HEK293 (cell line): ENCODE measurements at regions not wholly inside any gene's neighbourhood (a gene's known extent, or its start where the extent isn't known, plus 50 kb on each side); places are given as distances from the start of the nearest gene placed in this dataset.

Experiments
- CTCF ChIA-PET: fragments of 350-600 bp; formaldehyde crosslinking; extraction: SDS; loops from one replicate; lab custom pipeline; 2021; ENCODE audit warnings: antibody characterized with exemption; lab: Yijun Ruan, JAX
- POLR2A ChIA-PET: fragments of 300-600 bp; formaldehyde crosslinking; extraction: SDS; loops from one replicate; lab custom pipeline; 2020; ENCODE audit warnings: antibody characterized with exemption, inconsistent platforms; lab: Yijun Ruan, JAX
- H3K27ac ChIP-seq: fragments of 200-500 bp; sonication (Bioruptor generic); 2 replicates; pipeline ENCODE4 v1.5.1; 2014; ENCODE audit warnings: low read depth, low read length, control low read depth, inconsistent platforms; ENCODE audit errors: extremely low read depth
- H3K36me3 ChIP-seq, 2 experiments: fragments of 200-500 bp in 1 of 2; sonication (Bioruptor generic) in 1 of 2; 1 replicate in 1 of 2; 2 replicates in 1 of 2; pipeline ENCODE4 v1.5.1; 2014 to 2017; ENCODE audit warnings: inconsistent platforms in 2 of 2, low read length in 2 of 2; ENCODE audit not compliant: control insufficient read depth in 2 of 2, insufficient read depth in 1 of 2
- H3K4me1 ChIP-seq: fragments of 200-500 bp; sonication (Bioruptor generic); 2 replicates; pipeline ENCODE4 v1.5.1; 2014; ENCODE audit warnings: mild to moderate bottlenecking, low read length, inconsistent platforms; ENCODE audit not compliant: control insufficient read depth, insufficient read depth
- H3K4me3 ChIP-seq: 2 replicates; pipeline ENCODE4 v1.5.1; 2011; ENCODE audit warnings: low read depth, mild to moderate bottlenecking, control low read depth, low read length, moderate library complexity
- H3K9me3 ChIP-seq: fragments of 200-500 bp; sonication (Bioruptor generic); 2 replicates; pipeline ENCODE4 v1.5.1; 2014; ENCODE audit warnings: low read depth, low read length, inconsistent platforms; ENCODE audit not compliant: control insufficient read depth, insufficient read depth
- ELK4 ChIP-seq: IDR thresholded peaks from 2 replicates; pipeline ENCODE4 v1.6.1; 2011; ENCODE audit warnings: mild to moderate bottlenecking, low read depth, low read length, borderline replicate concordance
- IKZF3 ChIP-seq: fragments of 450-650 bp; IDR thresholded peaks from 2 replicates; pipeline ENCODE4 v1.5.0; 2018; ENCODE audit warnings: missing biosample characterization, mild to moderate bottlenecking, missing genetic modification characterization, moderate library complexity
- KLF17 ChIP-seq: fragments of 450-650 bp; formaldehyde crosslinking; IDR thresholded peaks from 2 replicates; pipeline ENCODE4 v1.5.1; 2016; ENCODE audit warnings: missing biosample characterization, missing genetic modification characterization
- REST ChIP-seq: fragments of 450-650 bp; formaldehyde crosslinking; IDR thresholded peaks from 2 replicates; pipeline ENCODE4 v1.5.1; 2016; ENCODE audit warnings: missing biosample characterization, missing genetic modification characterization
- SALL2 ChIP-seq: fragments of 450-650 bp; formaldehyde crosslinking; IDR thresholded peaks from 2 replicates; pipeline ENCODE4 v1.5.0; 2017; ENCODE audit warnings: missing biosample characterization, mild to moderate bottlenecking, missing genetic modification characterization, borderline replicate concordance
- ZBTB20 ChIP-seq: fragments of 450-650 bp; formaldehyde crosslinking; IDR thresholded peaks from 2 replicates; pipeline ENCODE4 v1.5.1; 2016; ENCODE audit warnings: missing biosample characterization, missing genetic modification characterization
- ZNF133 ChIP-seq: fragments of 450-650 bp; formaldehyde crosslinking; IDR thresholded peaks from 2 replicates; pipeline ENCODE4 v1.5.1; 2016; ENCODE audit warnings: missing biosample characterization, missing genetic modification characterization
- ZNF155 ChIP-seq: fragments of 450-650 bp; formaldehyde crosslinking; IDR thresholded peaks from 2 replicates; pipeline ENCODE4 v1.5.1; 2016; ENCODE audit warnings: missing biosample characterization, missing genetic modification characterization
- ZNF174 ChIP-seq: fragments of 450-650 bp; formaldehyde crosslinking; IDR thresholded peaks from 2 replicates; pipeline ENCODE4 v1.5.0; 2017; ENCODE audit warnings: missing biosample characterization, mild to moderate bottlenecking, missing genetic modification characterization
- ZNF211 ChIP-seq: fragments of 450-650 bp; formaldehyde crosslinking; IDR thresholded peaks from 2 replicates; pipeline ENCODE4 v1.5.1; 2016; ENCODE audit warnings: low read depth, missing biosample characterization, missing genetic modification characterization
- ZNF37A ChIP-seq: fragments of 450-650 bp; IDR thresholded peaks from 2 replicates; pipeline ENCODE4 v1.5.1; 2018; ENCODE audit warnings: missing biosample characterization, missing genetic modification characterization
- ZNF544 ChIP-seq: fragments of 450-650 bp; formaldehyde crosslinking; IDR thresholded peaks from 2 replicates; pipeline ENCODE4 v1.5.0; 2017; ENCODE audit warnings: missing biosample characterization, missing genetic modification characterization
- ZNF549 ChIP-seq: fragments of 450-650 bp; IDR thresholded peaks from 2 replicates; pipeline ENCODE4 v1.5.1; 2018; ENCODE audit warnings: missing biosample characterization, missing genetic modification characterization, mild to moderate bottlenecking, inconsistent platforms, moderate library complexity
- ZNF571 ChIP-seq: fragments of 450-650 bp; formaldehyde crosslinking; IDR thresholded peaks from 2 replicates; pipeline ENCODE4 v1.5.0; 2017; ENCODE audit warnings: missing biosample characterization, missing genetic modification characterization
- ZNF610 ChIP-seq: fragments of 450-650 bp; formaldehyde crosslinking; IDR thresholded peaks from 2 replicates; pipeline ENCODE4 v1.5.1; 2016; ENCODE audit warnings: missing biosample characterization, missing genetic modification characterization, borderline replicate concordance
- ZNF626 ChIP-seq: fragments of 450-650 bp; sonication (Bioruptor Pico); formaldehyde crosslinking; IDR thresholded peaks from 2 replicates; pipeline ENCODE4 v1.5.1; 2018; ENCODE audit warnings: missing biosample characterization, missing genetic modification characterization, inconsistent platforms
- ZNF629 ChIP-seq: fragments of 450-650 bp; formaldehyde crosslinking; IDR thresholded peaks from 2 replicates; pipeline ENCODE4 v1.5.1; 2017; ENCODE audit warnings: missing biosample characterization, missing genetic modification characterization
- ZNF654 ChIP-seq: fragments of 450-650 bp; formaldehyde crosslinking; IDR thresholded peaks from 2 replicates; pipeline ENCODE4 v1.5.1; 2016; ENCODE audit warnings: low read depth, missing biosample characterization, missing genetic modification characterization
- ZNF660 ChIP-seq: fragments of 450-650 bp; IDR thresholded peaks from 2 replicates; pipeline ENCODE4 v1.5.1; 2018; ENCODE audit warnings: missing biosample characterization, mild to moderate bottlenecking, missing genetic modification characterization
- ZNF677 ChIP-seq: fragments of 450-650 bp; IDR thresholded peaks from 2 replicates; pipeline ENCODE4 v1.5.0; 2018; ENCODE audit warnings: missing biosample characterization, mild to moderate bottlenecking, missing genetic modification characterization, moderate library complexity
- ZNF707 ChIP-seq: fragments of 450-650 bp; formaldehyde crosslinking; IDR thresholded peaks from 2 replicates; pipeline ENCODE4 v1.5.1; 2016; ENCODE audit warnings: missing biosample characterization, missing genetic modification characterization
- ZNF785 ChIP-seq: fragments of 450-650 bp; formaldehyde crosslinking; IDR thresholded peaks from 2 replicates; pipeline ENCODE4 v1.5.1; 2016; ENCODE audit warnings: missing biosample characterization, missing genetic modification characterization
- ZNF830 ChIP-seq: fragments of 450-650 bp; IDR thresholded peaks from 2 replicates; pipeline ENCODE4 v1.5.0; 2018; ENCODE audit warnings: missing biosample characterization, missing genetic modification characterization, low read depth, mild to moderate bottlenecking, moderate library complexity
- TF ChIP-seq, protein P1 (sequence below): fragments of 450-650 bp; formaldehyde crosslinking; IDR thresholded peaks from 2 replicates; pipeline ENCODE4 v1.5.1; 2016; ENCODE audit warnings: missing biosample characterization, missing genetic modification characterization

DNA sequence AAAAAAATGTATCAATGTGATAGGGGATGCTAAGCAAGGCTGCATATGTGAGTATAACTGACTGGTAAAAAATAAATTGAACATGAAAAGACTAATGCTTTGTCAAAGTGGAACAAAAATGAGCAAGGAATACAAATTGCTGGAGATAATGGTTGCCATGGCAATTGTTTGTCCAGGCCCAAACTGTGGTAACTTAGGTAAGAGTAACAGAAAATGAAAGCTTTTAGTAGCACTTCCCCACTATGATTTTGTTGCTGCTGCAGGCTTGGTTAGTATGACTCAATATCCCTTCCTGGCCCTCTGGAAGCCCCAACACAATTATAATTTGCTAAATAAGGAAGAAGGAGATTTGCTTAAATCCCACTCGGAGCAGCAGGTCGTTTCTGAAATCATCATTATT lies 577.1 kb downstream of the DOK5 start:
- Histone ChIP-seq H3K4me3 (no peak overlapping the region), H3K36me3 (no peaks in the 10 kb centered on the region), H3K9me3 (no peaks in the 10 kb centered on the region), H3K4me1 (no peaks in the 10 kb centered on the region), H3K27ac (no peak overlapping the region)
- ChIA-PET CTCF (no interaction called here), POLR2A (no interaction called here)
- TF ChIP-seq ZNF610, result no peak
- no peak for TF ChIP-seq KLF17 (tag by site-specific recombination)
- TF ChIP-seq ZNF654 (tag by site-specific recombination), result no peak
- TF ChIP-seq ZNF544, result no peak
- TF ChIP-seq, protein P1, sequence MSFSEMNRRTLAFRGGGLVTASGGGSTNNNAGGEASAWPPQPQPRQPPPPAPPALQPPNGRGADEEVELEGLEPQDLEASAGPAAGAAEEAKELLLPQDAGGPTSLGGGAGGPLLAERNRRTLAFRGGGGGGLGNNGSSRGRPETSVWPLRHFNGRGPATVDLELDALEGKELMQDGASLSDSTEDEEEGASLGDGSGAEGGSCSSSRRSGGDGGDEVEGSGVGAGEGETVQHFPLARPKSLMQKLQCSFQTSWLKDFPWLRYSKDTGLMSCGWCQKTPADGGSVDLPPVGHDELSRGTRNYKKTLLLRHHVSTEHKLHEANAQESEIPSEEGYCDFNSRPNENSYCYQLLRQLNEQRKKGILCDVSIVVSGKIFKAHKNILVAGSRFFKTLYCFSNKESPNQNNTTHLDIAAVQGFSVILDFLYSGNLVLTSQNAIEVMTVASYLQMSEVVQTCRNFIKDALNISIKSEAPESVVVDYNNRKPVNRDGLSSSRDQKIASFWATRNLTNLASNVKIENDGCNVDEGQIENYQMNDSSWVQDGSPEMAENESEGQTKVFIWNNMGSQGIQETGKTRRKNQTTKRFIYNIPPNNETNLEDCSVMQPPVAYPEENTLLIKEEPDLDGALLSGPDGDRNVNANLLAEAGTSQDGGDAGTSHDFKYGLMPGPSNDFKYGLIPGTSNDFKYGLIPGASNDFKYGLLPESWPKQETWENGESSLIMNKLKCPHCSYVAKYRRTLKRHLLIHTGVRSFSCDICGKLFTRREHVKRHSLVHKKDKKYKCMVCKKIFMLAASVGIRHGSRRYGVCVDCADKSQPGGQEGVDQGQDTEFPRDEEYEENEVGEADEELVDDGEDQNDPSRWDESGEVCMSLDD (tag by site-specific recombination), result no peak
- TF ChIP-seq SALL2 (tag by site-specific recombination), result no peak
- TF ChIP-seq ZNF37A (tag by site-specific recombination), result no peak
- no peak for TF ChIP-seq ZNF785 (tag by site-specific recombination)
- no peak for TF ChIP-seq ZNF707 (tag by site-specific recombination)
- no peak for TF ChIP-seq ZNF549 (tag by site-specific recombination)
- TF ChIP-seq ZBTB20 (tag by site-specific recombination), result no peak
- no peak for TF ChIP-seq ZNF629
- no peak for TF ChIP-seq ZNF660 (tag by site-specific recombination)
- no peak for TF ChIP-seq ZNF830 (tag by site-specific recombination)
- TF ChIP-seq ELK4, result no peak

DNA sequence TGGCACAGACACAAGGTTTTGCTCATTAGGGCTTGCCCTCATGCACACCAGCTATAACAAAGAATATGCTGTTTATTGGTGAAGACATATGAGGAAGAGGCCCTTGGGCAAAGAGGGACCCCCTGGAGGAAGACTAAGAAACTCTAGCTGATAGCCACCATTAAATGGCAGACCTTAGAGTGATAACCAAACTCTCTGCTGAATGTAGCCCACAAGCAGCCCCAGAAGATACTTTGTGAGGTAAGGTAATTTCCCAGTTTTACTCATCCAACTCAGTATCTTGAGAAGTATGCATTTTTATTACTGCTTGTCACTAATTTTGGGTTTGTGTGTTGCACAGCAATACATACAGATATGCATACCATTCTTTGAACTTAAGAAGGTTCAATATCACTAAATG lies 563.3 kb downstream of the DOK5 start:
- Histone ChIP-seq H3K4me3 (no peak overlapping the region), H3K27ac (no peak overlapping the region), H3K4me1 (no peaks in the 10 kb centered on the region), H3K36me3 (no peaks in the 10 kb centered on the region), H3K9me3 (no peaks in the 10 kb centered on the region)
- CTCF ChIA-PET, result no interaction called here
- POLR2A ChIA-PET, result no interaction called here
- TF ChIP-seq ZNF211 (tag by site-specific recombination) (no peak), ZNF549 (tag by site-specific recombination) (no peak), ZNF626 (no peak), IKZF3 (tag by site-specific recombination) (no peak), ZNF174 (tag by site-specific recombination) (no peak), ZNF544 (no peak), ZNF571 (tag by site-specific recombination) (no peak), REST (tag by site-specific recombination) (no peak), ZNF677 (tag by site-specific recombination) (no peak), ZNF133 (tag by site-specific recombination) (no peak), ZNF155 (tag by site-specific recombination) (no peak)
- TF ChIP-seq, protein P1 (tag by site-specific recombination), result no peak
